ENCODE measurements at regions not wholly inside any gene's neighbourhood (a gene's known extent, or its start where the extent isn't known, plus 50 kb on each side); places are given as distances from the start of the nearest gene placed in this dataset.

DNA sequence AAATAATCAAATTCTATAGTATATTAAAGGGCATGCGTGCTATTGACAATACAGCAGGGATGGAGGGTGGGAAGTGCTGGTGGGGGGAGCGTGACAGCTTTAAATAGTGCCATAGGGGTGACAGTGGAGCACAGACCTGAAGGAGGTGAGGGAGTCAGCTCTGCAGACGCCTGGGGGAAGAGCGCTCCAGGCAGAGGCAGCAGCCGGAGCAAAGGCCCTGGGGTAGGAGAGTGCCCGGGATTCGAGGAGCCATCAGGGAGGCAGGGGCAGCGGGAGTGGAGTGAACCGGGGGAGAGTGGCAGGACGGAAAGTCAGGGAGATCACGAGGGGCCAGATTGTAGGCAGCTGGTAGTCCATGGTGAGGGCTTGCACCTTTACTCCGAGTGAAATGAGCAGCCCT is 78.4 kb upstream of the CCDC167 start:
- TF ChIP-seq, protein P1, sequence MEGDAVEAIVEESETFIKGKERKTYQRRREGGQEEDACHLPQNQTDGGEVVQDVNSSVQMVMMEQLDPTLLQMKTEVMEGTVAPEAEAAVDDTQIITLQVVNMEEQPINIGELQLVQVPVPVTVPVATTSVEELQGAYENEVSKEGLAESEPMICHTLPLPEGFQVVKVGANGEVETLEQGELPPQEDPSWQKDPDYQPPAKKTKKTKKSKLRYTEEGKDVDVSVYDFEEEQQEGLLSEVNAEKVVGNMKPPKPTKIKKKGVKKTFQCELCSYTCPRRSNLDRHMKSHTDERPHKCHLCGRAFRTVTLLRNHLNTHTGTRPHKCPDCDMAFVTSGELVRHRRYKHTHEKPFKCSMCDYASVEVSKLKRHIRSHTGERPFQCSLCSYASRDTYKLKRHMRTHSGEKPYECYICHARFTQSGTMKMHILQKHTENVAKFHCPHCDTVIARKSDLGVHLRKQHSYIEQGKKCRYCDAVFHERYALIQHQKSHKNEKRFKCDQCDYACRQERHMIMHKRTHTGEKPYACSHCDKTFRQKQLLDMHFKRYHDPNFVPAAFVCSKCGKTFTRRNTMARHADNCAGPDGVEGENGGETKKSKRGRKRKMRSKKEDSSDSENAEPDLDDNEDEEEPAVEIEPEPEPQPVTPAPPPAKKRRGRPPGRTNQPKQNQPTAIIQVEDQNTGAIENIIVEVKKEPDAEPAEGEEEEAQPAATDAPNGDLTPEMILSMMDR (conservative IDR thresholded peaks at IDR 0.05; ENCODE audit: low read depth, low read length), result no peak
- no peak for TF ChIP-seq EZH2 (IDR thresholded peaks at IDR 0.05; ENCODE audit: low read length, unreplicated experiment)
- no peak for TF ChIP-seq EZH2phosphoT487 (IDR thresholded peaks at IDR 0.05; ENCODE audit: borderline replicate concordance, low read length)
